Glutamatergic neuron (in vitro differentiated cells): ENCODE measurements at regions not wholly inside any gene's neighbourhood (a gene's known extent, or its start where the extent isn't known, plus 50 kb on each side); places are given as distances from the start of the nearest gene placed in this dataset.

Experiments used
- DNase-seq: peaks from one replicate; pipeline ENCODE4 v3.0.0; 2022
- H3K27ac Mint-ChIP-seq: one replicate; pipeline ENCODE4 v1.8.0; 2020; ENCODE audit warnings: mild to moderate bottlenecking, mixed read lengths, inconsistent platforms; ENCODE audit not compliant: unreplicated experiment
- H3K27me3 Mint-ChIP-seq: one replicate; pipeline ENCODE4 v1.8.0; 2020; ENCODE audit warnings: mild to moderate bottlenecking, moderate library complexity, mixed read lengths, inconsistent platforms; ENCODE audit not compliant: unreplicated experiment
- H3K36me3 Mint-ChIP-seq: one replicate; pipeline ENCODE4 v1.8.0; 2020; ENCODE audit warnings: mild to moderate bottlenecking, mixed read lengths, inconsistent platforms; ENCODE audit not compliant: unreplicated experiment
- H3K4me1 Mint-ChIP-seq: one replicate; pipeline ENCODE4 v1.8.0; 2020; ENCODE audit warnings: mild to moderate bottlenecking, low read depth, mixed read lengths, inconsistent platforms; ENCODE audit not compliant: unreplicated experiment
- H3K4me3 Mint-ChIP-seq: one replicate; pipeline ENCODE4 v1.8.0; 2020; ENCODE audit warnings: mild to moderate bottlenecking, mixed read lengths, inconsistent platforms; ENCODE audit not compliant: unreplicated experiment
- H3K9me3 Mint-ChIP-seq: one replicate; pipeline ENCODE4 v1.8.0; 2020; ENCODE audit warnings: mild to moderate bottlenecking, moderate library complexity, mixed read lengths, inconsistent platforms; ENCODE audit not compliant: unreplicated experiment
- TF ChIP-seq, protein P1 (sequence below): fragments of 200-600 bp; sonication (generic); IDR thresholded peaks from one replicate; pipeline ENCODE4 v1.5.0; 2021; ENCODE audit not compliant: partially characterized antibody, unreplicated experiment

- H3K9me3 Mint-ChIP-seq, result peaks cover 4% of the 10 kb centered on the region
- no peak overlapping the region for H3K4me3 Mint-ChIP-seq
- no peak overlapping the region for H3K27ac Mint-ChIP-seq
- H3K27me3 Mint-ChIP-seq, result no peaks in the 10 kb centered on the region
- H3K4me1 Mint-ChIP-seq, result no peaks in the 10 kb centered on the region
- no peak for DNase-seq
- H3K36me3 Mint-ChIP-seq, result no peaks in the 10 kb centered on the region
- TF ChIP-seq, protein P1, sequence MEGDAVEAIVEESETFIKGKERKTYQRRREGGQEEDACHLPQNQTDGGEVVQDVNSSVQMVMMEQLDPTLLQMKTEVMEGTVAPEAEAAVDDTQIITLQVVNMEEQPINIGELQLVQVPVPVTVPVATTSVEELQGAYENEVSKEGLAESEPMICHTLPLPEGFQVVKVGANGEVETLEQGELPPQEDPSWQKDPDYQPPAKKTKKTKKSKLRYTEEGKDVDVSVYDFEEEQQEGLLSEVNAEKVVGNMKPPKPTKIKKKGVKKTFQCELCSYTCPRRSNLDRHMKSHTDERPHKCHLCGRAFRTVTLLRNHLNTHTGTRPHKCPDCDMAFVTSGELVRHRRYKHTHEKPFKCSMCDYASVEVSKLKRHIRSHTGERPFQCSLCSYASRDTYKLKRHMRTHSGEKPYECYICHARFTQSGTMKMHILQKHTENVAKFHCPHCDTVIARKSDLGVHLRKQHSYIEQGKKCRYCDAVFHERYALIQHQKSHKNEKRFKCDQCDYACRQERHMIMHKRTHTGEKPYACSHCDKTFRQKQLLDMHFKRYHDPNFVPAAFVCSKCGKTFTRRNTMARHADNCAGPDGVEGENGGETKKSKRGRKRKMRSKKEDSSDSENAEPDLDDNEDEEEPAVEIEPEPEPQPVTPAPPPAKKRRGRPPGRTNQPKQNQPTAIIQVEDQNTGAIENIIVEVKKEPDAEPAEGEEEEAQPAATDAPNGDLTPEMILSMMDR, result no peak
These were observed 477.8 kb upstream of the DAB2 start for GRCh38 chr5:39902626-39903025.

- Mint-ChIP-seq H3K9me3 (no peaks in the 10 kb centered on the region), H3K27ac (no peak overlapping the region), H3K36me3 (no peaks in the 10 kb centered on the region), H3K27me3 (no peaks in the 10 kb centered on the region), H3K4me1 (no peaks in the 10 kb centered on the region), H3K4me3 (no peak overlapping the region)
- TF ChIP-seq, protein P1, result no peak
- no peak for DNase-seq
These were observed 474.0 kb upstream of the DAB2 start for GRCh38 chr5:39898731-39899130.

DNA sequence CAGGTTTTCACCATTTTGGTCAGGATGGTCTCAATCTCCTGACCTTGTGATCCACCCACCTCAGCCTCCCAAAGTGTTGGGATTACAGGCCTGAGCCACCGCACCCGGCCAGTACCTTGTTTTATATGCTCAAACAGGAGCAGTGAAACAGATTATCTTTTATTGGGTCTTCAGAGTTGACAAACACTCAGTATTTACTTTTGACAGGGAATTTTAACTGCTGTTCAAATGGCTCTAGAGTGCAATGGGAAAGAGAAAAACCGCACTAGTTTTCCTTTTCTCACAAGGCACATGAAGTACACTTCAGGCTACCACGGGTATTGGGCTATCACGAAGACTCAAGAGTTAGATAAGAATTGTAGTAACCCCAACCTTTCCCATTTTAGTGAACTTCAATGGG lies 471.9 kb upstream of the DAB2 start:
- Mint-ChIP-seq H3K4me1 (no peaks in the 10 kb centered on the region), H3K9me3 (no peaks in the 10 kb centered on the region), H3K27ac (no peak overlapping the region), H3K4me3 (no peak overlapping the region), H3K27me3 (no peaks in the 10 kb centered on the region), H3K36me3 (no peaks in the 10 kb centered on the region)
- DNase-seq, result no peak
- TF ChIP-seq, protein P1, result no peak

- no peak overlapping the region for H3K4me3 Mint-ChIP-seq
- H3K36me3 Mint-ChIP-seq, result no peaks in the 10 kb centered on the region
- no peak overlapping the region for H3K27ac Mint-ChIP-seq
- no peaks in the 10 kb centered on the region for H3K4me1 Mint-ChIP-seq
- no peaks in the 10 kb centered on the region for H3K9me3 Mint-ChIP-seq
- no peaks in the 10 kb centered on the region for H3K27me3 Mint-ChIP-seq
- no peak for DNase-seq
- TF ChIP-seq, protein P1, result no peak
These were observed 471.3 kb upstream of the DAB2 start for GRCh38 chr5:39896104-39896503.

- Mint-ChIP-seq H3K27me3 (no peaks in the 10 kb centered on the region), H3K36me3 (no peaks in the 10 kb centered on the region), H3K27ac (no peak overlapping the region), H3K9me3 (no peaks in the 10 kb centered on the region), H3K4me3 (no peak overlapping the region), H3K4me1 (no peaks in the 10 kb centered on the region)
- TF ChIP-seq, protein P1, result no peak
- no peak for DNase-seq
These were observed 467.9 kb upstream of the DAB2 start for GRCh38 chr5:39892708-39893107.
